GM12878 (cell line): ENCODE measurements at regions not wholly inside any gene's neighbourhood (a gene's known extent, or its start where the extent isn't known, plus 50 kb on each side); places are given as distances from the start of the nearest gene placed in this dataset.

Experiments
- ATAC-seq: fragments of 200-7000 bp; cut with Tn5 transposase; 3 replicates; pipeline ENCODE4 v1.9.1; 2020; ENCODE audit warnings: mild to moderate bottlenecking, moderate library complexity
- BruUV-seq: library from RNA; stranded (reverse); fragments of 400-500 nt; replicated peaks from 2 replicates; lab custom pipeline; 2021; lab: Mats Ljungman, UMichigan
- CTCF ChIA-PET: fragments of 300-600 bp; sonication (Branson Sonifier 250); formaldehyde crosslinking; extraction: SDS; loops from one replicate; lab custom pipeline; 2021; ENCODE audit warnings: inconsistent platforms; lab: Yijun Ruan, JAX
- POLR2A ChIA-PET: fragments of 350-600 bp; formaldehyde crosslinking; extraction: SDS; loops from one replicate; lab custom pipeline; 2021; ENCODE audit warnings: inconsistent platforms; lab: Charles Lee
- RAD21 ChIA-PET: fragments of 300-600 bp; sonication (Branson Sonifier 250); formaldehyde crosslinking; loops from one replicate; lab custom pipeline; 2023; ENCODE audit warnings: antibody characterized with exemption; ENCODE audit not compliant: unreplicated experiment; lab: Charles Lee
- SMC1A ChIA-PET: fragments of 300-600 bp; sonication (Branson Sonifier 250); formaldehyde crosslinking; loops from one replicate; lab custom pipeline; 2023; ENCODE audit not compliant: unreplicated experiment, uncharacterized antibody; lab: Charles Lee
- DNase-seq: peaks from one replicate; pipeline ENCODE4 v3.0.0-alpha.2; 2011; ENCODE audit warnings: low read depth, low spot score
- FAIRE-seq: peaks from 3 replicates; lab custom pipeline; 2011; peaks lifted over from hg19 to GRCh38; lab: Jason Lieb, UNC
- H2AFZ ChIP-seq: 2 replicates; pipeline ENCODE4 v1.6.0; 2011; ENCODE audit warnings: low read depth, low read length, control low read depth; ENCODE audit not compliant: control insufficient read depth
- H3K27ac ChIP-seq: 2 replicates; pipeline ENCODE4 v1.5.1; 2011; ENCODE audit warnings: control low read depth; ENCODE audit not compliant: control insufficient read depth, insufficient read depth
- H3K27me3 ChIP-seq, 2 experiments: replicated peaks in 1 of 2; 2 replicates each; pipeline versions ENCODE4 v1.6.0 to v1.6.1; 2011; ENCODE audit warnings: low read length in 1 of 2; ENCODE audit not compliant: control insufficient read depth in 2 of 2, insufficient read depth in 2 of 2
- H3K36me3 ChIP-seq, 2 experiments: 2 replicates each; pipeline ENCODE4 v1.5.1; 2011; ENCODE audit warnings: low read length in 1 of 2; ENCODE audit not compliant: control insufficient read depth in 2 of 2, insufficient read depth in 2 of 2
- H3K4me1 ChIP-seq: 2 replicates; pipeline ENCODE4 v1.6.1; 2011; ENCODE audit warnings: mild to moderate bottlenecking, low read length, moderate library complexity, mixed read lengths; ENCODE audit not compliant: control insufficient read depth, insufficient read depth
- H3K4me2 ChIP-seq: 2 replicates; pipeline ENCODE4 v1.6.0; 2011; ENCODE audit warnings: control low read depth; ENCODE audit not compliant: control insufficient read depth, insufficient read depth
- H3K4me3 ChIP-seq: fragments of 200-600 bp; sonication (generic); 2 replicates; pipeline ENCODE4 v1.5.1; 2016
- H3K79me2 ChIP-seq: 2 replicates; pipeline ENCODE4 v1.6.0; 2011; ENCODE audit warnings: low read length; ENCODE audit not compliant: control insufficient read depth, insufficient read depth
- H3K9ac ChIP-seq: 2 replicates; pipeline ENCODE4 v1.8.0; 2011; ENCODE audit warnings: low read length, control low read depth, mixed read lengths; ENCODE audit not compliant: control insufficient read depth, insufficient read depth
- H3K9me3 ChIP-seq: replicated peaks from 3 replicates; pipeline ENCODE4 v1.5.1; 2011; ENCODE audit warnings: mild to moderate bottlenecking, low read length; ENCODE audit not compliant: control insufficient read depth, insufficient read depth
- H4K20me1 ChIP-seq: 2 replicates; pipeline ENCODE4 v1.6.0; 2011; ENCODE audit not compliant: control insufficient read depth, insufficient read depth
- BCLAF1 ChIP-seq: fragments of 450-650 bp; IDR thresholded peaks from 2 replicates; pipeline ENCODE4 v1.6.1; 2017; ENCODE audit warnings: antibody characterized with exemption, mild to moderate bottlenecking, moderate library complexity
- CEBPZ ChIP-seq: fragments of 150-350 bp; IDR thresholded peaks from 2 replicates; pipeline ENCODE4 v1.6.1; 2016; ENCODE audit warnings: low read depth, low read length
- FOXK2 ChIP-seq: fragments of 450-650 bp; IDR thresholded peaks from 2 replicates; pipeline ENCODE4 v1.6.1; 2017; ENCODE audit warnings: mild to moderate bottlenecking, moderate library complexity
- GATAD2B ChIP-seq: fragments of 450-650 bp; conservative IDR thresholded peaks from 2 replicates; pipeline ENCODE4 v1.6.1; 2017; ENCODE audit warnings: low read depth, mild to moderate bottlenecking, moderate library complexity
- MAX ChIP-seq: IDR thresholded peaks from 2 replicates; pipeline ENCODE4 v1.6.1; 2012; ENCODE audit warnings: low read depth, low read length, improper control_type of control experiment
- SP1 ChIP-seq: IDR thresholded peaks from one replicate; pipeline ENCODE4 v1.6.1; 2011; ENCODE audit warnings: low read depth, low read length
- SREBF2 ChIP-seq: IDR thresholded peaks from 2 replicates; pipeline ENCODE4 v1.6.1; 2012; ENCODE audit warnings: mild to moderate bottlenecking, low read length
- SUPT20H ChIP-seq: IDR thresholded peaks from 2 replicates; pipeline ENCODE4 v1.6.1; 2011; ENCODE audit warnings: low read depth, mild to moderate bottlenecking, low read length, moderate library complexity, borderline replicate concordance; ENCODE audit not compliant: control insufficient read depth
- ZNF207 ChIP-seq: fragments of 450-650 bp; IDR thresholded peaks from 2 replicates; pipeline ENCODE4 v1.6.1; 2014; ENCODE audit warnings: antibody characterized with exemption, mild to moderate bottlenecking, borderline replicate concordance
- ZSCAN29 ChIP-seq: fragments of 450-650 bp; IDR thresholded peaks from 2 replicates; pipeline ENCODE4 v1.6.1; 2017; ENCODE audit warnings: mild to moderate bottlenecking, moderate library complexity
- WGBS: methylation state at CpG from one replicate; pipeline ENCODE4 v1.1.6; 2016; ENCODE audit warnings: low lambda C conversion rate; ENCODE audit not compliant: insufficient replicate concordance, insufficient coverage; ENCODE audit errors: missing lambda C conversion rate; 5-methylcytosine and 5-hydroxymethylcytosine counted together
- in situ Hi-C: fragments of 300-500 bp; cut with MboI; formaldehyde crosslinking; loops from 9 replicates; pipeline ENCODE4 v1.14.3; 2018; ENCODE audit warnings: mixed read lengths
- intact Hi-C: fragments of 100-400 bp; cut with micrococcal nuclease; formaldehyde crosslinking; loops from one replicate; pipeline ENCODE4 v1.14.2; 2022; ENCODE audit not compliant: unreplicated experiment

GRCh38 chr22:49638001-49638400 lies 189.7 kb downstream of the BRD1 start:
- H4K20me1 ChIP-seq, result no peaks in the 10 kb centered on the region
- POLR2A ChIA-PET, result no interaction called here
- SMC1A ChIA-PET, result no interaction called here

More at GRCh38 chr22:49638001-49638400, 189.7 kb downstream of the BRD1 start:
- no peak for ATAC-seq
- H3K36me3 ChIP-seq, result no peaks in the 10 kb centered on the region; a peak in 2 of 4 replicates
- in situ Hi-C loops, result no loop called here
- no peaks in the 10 kb centered on the region for H3K4me1 ChIP-seq
- no peak for FAIRE-seq
- no TSS peak for BruUV-seq
- no peak overlapping the region for H3K9ac ChIP-seq
- TF ChIP-seq ZNF207 (no peak), BCLAF1 (no peak), CEBPZ (no peak), SUPT20H (no peak), MAX (no peak), ZSCAN29 (no peak), SREBF2 (no peak), FOXK2 (no peak), SP1 (no peak), GATAD2B (no peak)
- RAD21 ChIA-PET, result no interaction called here
- H3K4me3 ChIP-seq, result no peak overlapping the region
- H3K9me3 ChIP-seq, result no peaks in the 10 kb centered on the region
- no peak overlapping the region for H2AFZ ChIP-seq
- no peak for DNase-seq
- H3K27me3 ChIP-seq, result no peaks in the 10 kb centered on the region
- intact Hi-C loops, result no loop called here
- H3K27ac ChIP-seq, result no peak overlapping the region
- 75% methylated on average over 17 of the region's 17 CpGs for WGBS
- H3K4me2 ChIP-seq, result no peak overlapping the region
- CTCF ChIA-PET, result no interaction called here
- no peaks in the 10 kb centered on the region for H3K79me2 ChIP-seq
